Head of caudate nucleus (tissue), 42 donors: ENCODE measurements at regions not wholly inside any gene's neighbourhood (a gene's known extent, or its start where the extent isn't known, plus 50 kb on each side); places are given as distances from the start of the nearest gene placed in this dataset.

ENCODE experiments used
- DNase-seq, 42 donors: peaks; one replicate each; pipeline versions ENCODE4 v3.0.0 to v3.0.0-alpha.2; 2020 to 2021; ENCODE audit warnings: mixed read lengths in 7 of 42
- intact Hi-C: fragments of 100-400 bp; cut with DNase I; formaldehyde crosslinking; loops from one replicate; pipeline ENCODE4 v1.15.0; 2022

DNA sequence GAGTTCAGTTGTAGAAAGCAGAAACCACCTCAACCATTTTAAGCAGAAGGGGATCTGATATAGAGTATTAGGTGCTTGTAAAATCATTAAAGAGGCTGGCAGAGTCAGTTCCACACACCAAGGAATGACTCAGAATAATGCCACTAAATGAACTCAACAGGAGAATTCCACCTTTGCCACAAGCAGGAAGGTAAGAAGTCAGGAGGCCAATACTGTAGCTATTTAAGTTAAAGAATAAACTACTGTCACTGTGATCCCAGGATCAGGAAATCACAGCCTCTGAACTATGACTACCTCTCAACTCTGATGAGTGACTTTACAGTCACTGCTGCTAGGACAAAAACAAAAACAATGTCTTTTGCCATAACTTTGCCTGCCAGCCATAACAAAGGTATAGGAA lies 52.5 kb upstream of the PRMT6 start:
- intact Hi-C loops, result no loop called here
- no peak for DNase-seq

DNA sequence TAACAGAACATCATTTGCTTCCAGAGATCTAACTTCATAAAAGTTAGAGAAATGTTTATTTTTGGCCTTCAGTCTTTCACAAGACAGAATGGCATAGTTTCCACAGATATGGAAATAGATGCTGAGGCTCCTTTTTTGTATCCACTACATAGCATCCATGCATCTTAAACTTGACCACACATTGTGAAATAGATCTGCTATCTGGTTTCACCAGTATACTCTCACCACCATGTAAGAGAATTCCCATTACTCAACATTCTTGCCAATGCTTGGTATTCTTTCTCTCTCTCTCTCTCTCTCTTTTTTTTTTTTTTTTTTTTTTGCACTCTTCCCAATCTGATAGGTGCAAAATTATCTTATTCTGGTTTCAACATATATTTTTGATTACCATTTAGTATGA lies 52.1 kb upstream of the PRMT6 start:
- intact Hi-C loops, result no loop called here
- DNase-seq, result no peak
